ENCODE measurements at regions not wholly inside any gene's neighbourhood (a gene's known extent, or its start where the extent isn't known, plus 50 kb on each side); places are given as distances from the start of the nearest gene placed in this dataset.
"Not testable (repeated sequence)": the region's sequence is repeated elsewhere in the genome, so short reads cannot be mapped to it uniquely, and the experiment has no call there.

GRCh38 chr16:46390660-46391462 lies 230.3 kb downstream of the SHCBP1 start:
- not testable (repeated sequence) for TF ChIP-seq POLR2A (IDR thresholded peaks at IDR 0.05); CTCF (IDR thresholded peaks at IDR 0.05 in 4 of 5, conservative IDR thresholded peaks at IDR 0.05 in 1 of 5)

Data from gastrocnemius medialis (tissue), 4 donors.